CD14-positive monocyte (primary cell): ENCODE measurements at regions not wholly inside any gene's neighbourhood (a gene's known extent, or its start where the extent isn't known, plus 50 kb on each side); places are given as distances from the start of the nearest gene placed in this dataset.

Source experiments
- DNase-seq, 3 donors: peaks; one replicate each; pipeline ENCODE4 v3.0.0-alpha.2; 2011 to 2022
- H2AFZ ChIP-seq: 2 replicates; pipeline ENCODE4 v1.6.0; 2012; ENCODE audit warnings: mild to moderate bottlenecking, low read depth, low read length, inconsistent platforms; ENCODE audit not compliant: insufficient read depth, poor library complexity, severe bottlenecking
- H3K27ac ChIP-seq, 2 donors: 1 replicate in 1 of 2; 2 replicates in 1 of 2; pipeline ENCODE4 v1.5.1; 2012 to 2013; ENCODE audit warnings: low read length in 2 of 2, control low read depth in 1 of 2, inconsistent platforms in 1 of 2, low read depth in 1 of 2, mild to moderate bottlenecking in 1 of 2
- H3K27me3 ChIP-seq, 2 donors: one replicate each; pipeline versions ENCODE4 v1.6.0 to v1.6.1; 2011 to 2013; ENCODE audit warnings: low read length in 2 of 2; ENCODE audit not compliant: control insufficient read depth in 2 of 2, insufficient read depth in 2 of 2
- H3K36me3 ChIP-seq, 2 donors: replicated peaks in 1 of 2; 1 replicate in 1 of 2; 2 replicates in 1 of 2; pipeline versions ENCODE4 v1.5.1 to v1.6.1; 2012 to 2013; ENCODE audit warnings: low read length in 2 of 2, control low read depth in 1 of 2, inconsistent platforms in 1 of 2, mild to moderate bottlenecking in 1 of 2; ENCODE audit not compliant: insufficient read depth in 2 of 2, control insufficient read depth in 1 of 2
- H3K4me1 ChIP-seq, 2 donors: 1 replicate in 1 of 2; 2 replicates in 1 of 2; pipeline versions ENCODE4 v1.5.1 to v1.6.1; 2012 to 2013; ENCODE audit warnings: low read length in 2 of 2, control low read depth in 1 of 2, inconsistent platforms in 1 of 2, mild to moderate bottlenecking in 1 of 2, moderate library complexity in 1 of 2; ENCODE audit not compliant: insufficient read depth in 2 of 2, control insufficient read depth in 1 of 2
- H3K4me2 ChIP-seq: replicated peaks from 2 replicates; pipeline ENCODE3; 2012; ENCODE audit warnings: low read length, moderate library complexity, mild to moderate bottlenecking; ENCODE audit not compliant: poor library complexity, severe bottlenecking; ENCODE audit errors: extremely low read depth
- H3K4me3 ChIP-seq, 3 experiments: fragments of 200-600 bp in 1 of 3; sonication (generic) in 1 of 3; replicated peaks in 1 of 3; 1 replicate in 2 of 3; 2 replicates in 1 of 3; pipeline ENCODE4 v1.5.1; 2011 to 2013; ENCODE audit warnings: low read length in 3 of 3, mild to moderate bottlenecking in 3 of 3, control low read depth in 2 of 3, low read depth in 2 of 3, inconsistent platforms in 1 of 3, moderate library complexity in 1 of 3
- H3K79me2 ChIP-seq: 2 replicates; pipeline ENCODE4 v1.6.0; 2012; ENCODE audit warnings: mild to moderate bottlenecking, control low read depth, inconsistent platforms, low read length, moderate library complexity; ENCODE audit not compliant: insufficient read depth
- H3K9ac ChIP-seq: 2 replicates; pipeline ENCODE4 v1.6.0; 2017; ENCODE audit warnings: low read length, mild to moderate bottlenecking; ENCODE audit not compliant: insufficient read depth, poor library complexity, severe bottlenecking
- H3K9me3 ChIP-seq, 2 donors: replicated peaks in 1 of 2; 1 replicate in 1 of 2; 2 replicates in 1 of 2; pipeline versions ENCODE4 v1.5.1 to v1.6.1; 2012 to 2013; ENCODE audit warnings: low read length in 2 of 2, control low read depth in 1 of 2; ENCODE audit not compliant: control insufficient read depth in 1 of 2, insufficient read depth in 1 of 2
- H4K20me1 ChIP-seq: 2 replicates; pipeline ENCODE4 v1.6.0; 2012; ENCODE audit warnings: mild to moderate bottlenecking, low read length, control low read depth, moderate library complexity; ENCODE audit not compliant: insufficient read depth
- H3K27ac Mint-ChIP-seq, 7 donors: one replicate each; pipeline ENCODE4 v1.8.0; 2020; ENCODE audit warnings: mild to moderate bottlenecking in 7 of 7, mixed read lengths in 7 of 7, moderate library complexity in 6 of 7, inconsistent platforms in 2 of 7
- H3K27me3 Mint-ChIP-seq, 3 donors: one replicate each; pipeline ENCODE4 v1.8.0; 2021 to 2022; ENCODE audit warnings: low read depth in 3 of 3, mild to moderate bottlenecking in 3 of 3, mixed read lengths in 3 of 3, moderate library complexity in 3 of 3, inconsistent platforms in 1 of 3
- H3K36me3 Mint-ChIP-seq, 2 donors: one replicate each; pipeline ENCODE4 v1.8.0; 2020; ENCODE audit warnings: mixed read lengths in 2 of 2, inconsistent platforms in 1 of 2, mild to moderate bottlenecking in 1 of 2
- H3K4me1 Mint-ChIP-seq: one replicate; pipeline ENCODE4 v1.8.0; 2020; ENCODE audit warnings: mild to moderate bottlenecking, mixed read lengths
- H3K4me3 Mint-ChIP-seq, 2 donors: one replicate each; pipeline ENCODE4 v1.8.0; 2020; ENCODE audit warnings: mild to moderate bottlenecking in 2 of 2, mixed read lengths in 2 of 2, moderate library complexity in 1 of 2
- H3K9me3 Mint-ChIP-seq, 7 donors: one replicate each; pipeline ENCODE4 v1.8.0; 2020 to 2022; ENCODE audit warnings: mixed read lengths in 7 of 7, mild to moderate bottlenecking in 6 of 7, moderate library complexity in 6 of 7, inconsistent platforms in 2 of 7
- CTCF ChIP-seq: fragments of 200-600 bp; IDR thresholded peaks from one replicate; pipeline ENCODE4 v1.8.0; 2022; ENCODE audit warnings: antibody characterized with exemption, mild to moderate bottlenecking
- WGBS: methylation state at CpG from one replicate; pipeline ENCODE4 v1.1.5; 2013; ENCODE audit warnings: missing lambda C conversion rate; ENCODE audit not compliant: insufficient coverage; 5-methylcytosine and 5-hydroxymethylcytosine counted together
- intact Hi-C, 2 donors: fragments of 100-400 bp; cut with micrococcal nuclease; formaldehyde crosslinking; loops; one replicate each; pipeline versions ENCODE4 v1.15.0 to v1.15.1; 2023

GRCh38 chr3:31053299-31053698 is 158.8 kb upstream of the GADL1 start:
- Histone ChIP-seq H3K4me1 (no peaks in the 10 kb centered on the region), H4K20me1 (no peaks in the 10 kb centered on the region), H3K36me3 (no peaks in the 10 kb centered on the region), H2AFZ (no peak overlapping the region), H3K4me2 (no peak overlapping the region), H3K9me3 (no peaks in the 10 kb centered on the region), H3K9ac (no peak overlapping the region), H3K79me2 (no peaks in the 10 kb centered on the region), H3K4me3 (no peak overlapping the region), H3K27ac (no peak overlapping the region), H3K27me3 (no peaks in the 10 kb centered on the region)
- peaks cover 0 to 10% (median 6%) of the 10 kb centered on the region in 7 donors for H3K9me3 Mint-ChIP-seq
- peaks cover 2% of the 10 kb centered on the region for H3K4me1 Mint-ChIP-seq
- H3K4me3 Mint-ChIP-seq: no peak overlapping the region
- H3K27ac Mint-ChIP-seq: no peak overlapping the region
- H3K36me3 Mint-ChIP-seq: no peaks in the 10 kb centered on the region
- peaks cover 0 to 3% (median 0%) of the 10 kb centered on the region in 3 donors for H3K27me3 Mint-ChIP-seq
- intact Hi-C loops: no loop called here
- no peak for TF ChIP-seq CTCF
- no CpG with 5 or more reads among the region's 1 CpG for WGBS
- DNase-seq: no peak

- Mint-ChIP-seq H3K4me1 (peaks cover 2% of the 10 kb centered on the region), H3K36me3 (peaks cover 0 to 3% of the 10 kb centered on the region in 2 donors), H3K9me3 (peaks cover 0 to 14% (median 9%) of the 10 kb centered on the region in 7 donors), H3K4me3 (no peak overlapping the region), H3K27ac (no peak overlapping the region), H3K27me3 (peaks cover 0 to 3% (median 0%) of the 10 kb centered on the region in 3 donors)
- Histone ChIP-seq H3K27ac (no peak overlapping the region), H3K4me2 (no peak overlapping the region), H3K4me3 (no peak overlapping the region), H2AFZ (no peak overlapping the region), H4K20me1 (no peaks in the 10 kb centered on the region), H3K27me3 (no peaks in the 10 kb centered on the region), H3K36me3 (no peaks in the 10 kb centered on the region), H3K4me1 (no peaks in the 10 kb centered on the region), H3K9ac (no peak overlapping the region), H3K79me2 (no peaks in the 10 kb centered on the region), H3K9me3 (no peaks in the 10 kb centered on the region)
- WGBS: 100% methylated on average over 1 of the region's 6 CpGs
- no peak for TF ChIP-seq CTCF
- intact Hi-C loops: no loop called here
- DNase-seq: no peak
Measured at GRCh38 chr3:31054032-31054431, 159.6 kb upstream of the GADL1 start.
